ENCODE measurements at regions not wholly inside any gene's neighbourhood (a gene's known extent, or its start where the extent isn't known, plus 50 kb on each side); places are given as distances from the start of the nearest gene placed in this dataset.

- Mint-ChIP-seq H3K27ac (no peak overlapping the region), H3K4me3 (no peak overlapping the region), H3K36me3 (ENCODE audit: low read depth) (no peaks in the 10 kb centered on the region), H3K27me3 (peaks cover 9% of the 10 kb centered on the region), H3K9me3 (no peaks in the 10 kb centered on the region), H3K4me1 (no peaks in the 10 kb centered on the region)
- no peak for DNase-seq
- no peak for ATAC-seq
Observed at GRCh38 chr6:163830641-163831040, 416.1 kb downstream of the QKI start.

GRCh38 chr6:163828038-163828795 lies 413.7 kb downstream of the QKI start:
- no peak for DNase-seq
- Mint-ChIP-seq H3K27ac (no peak overlapping the region), H3K4me3 (no peak overlapping the region), H3K27me3 (peaks cover 9% of the 10 kb centered on the region), H3K4me1 (no peaks in the 10 kb centered on the region), H3K36me3 (ENCODE audit: low read depth) (no peaks in the 10 kb centered on the region), H3K9me3 (no peaks in the 10 kb centered on the region)
- ATAC-seq = no peak

GRCh38 chr6:163827143-163827542 lies 412.6 kb downstream of the QKI start:
- Mint-ChIP-seq H3K4me3 (no peak overlapping the region), H3K9me3 (no peaks in the 10 kb centered on the region), H3K27me3 (peaks cover 9% of the 10 kb centered on the region), H3K36me3 (ENCODE audit: low read depth) (no peaks in the 10 kb centered on the region), H3K27ac (no peak overlapping the region), H3K4me1 (no peaks in the 10 kb centered on the region)
- no peak for ATAC-seq
- no peak for DNase-seq

- H3K27ac Mint-ChIP-seq = no peak overlapping the region
Observed at GRCh38 chr6:163826629-163827028, 412.1 kb downstream of the QKI start.

GRCh38 chr6:163825033-163825432 lies 410.5 kb downstream of the QKI start:
- H3K36me3 Mint-ChIP-seq (ENCODE audit: low read depth) = no peaks in the 10 kb centered on the region
- H3K9me3 Mint-ChIP-seq = no peaks in the 10 kb centered on the region
- no peak overlapping the region for H3K27ac Mint-ChIP-seq
- no peak overlapping the region for H3K4me3 Mint-ChIP-seq
- ATAC-seq (no peak), DNase-seq (no peak)
- H3K27me3 Mint-ChIP-seq = peaks cover 9% of the 10 kb centered on the region
- no peaks in the 10 kb centered on the region for H3K4me1 Mint-ChIP-seq

More at GRCh38 chr6:163826629-163827028, 412.1 kb downstream of the QKI start:
- no peak for ATAC-seq
- no peak overlapping the region for H3K4me3 Mint-ChIP-seq
- peaks cover 9% of the 10 kb centered on the region for H3K27me3 Mint-ChIP-seq
- DNase-seq = no peak
- no peaks in the 10 kb centered on the region for H3K9me3 Mint-ChIP-seq
- H3K4me1 Mint-ChIP-seq = no peaks in the 10 kb centered on the region
- H3K36me3 Mint-ChIP-seq (ENCODE audit: low read depth) = no peaks in the 10 kb centered on the region

- Mint-ChIP-seq H3K9me3 (no peaks in the 10 kb centered on the region), H3K27ac (no peak overlapping the region), H3K4me1 (no peaks in the 10 kb centered on the region), H3K27me3 (peaks cover 6% of the 10 kb centered on the region), H3K4me3 (no peak overlapping the region), H3K36me3 (ENCODE audit: low read depth) (no peaks in the 10 kb centered on the region)
- ATAC-seq = no peak
- DNase-seq = no peak
Observed at GRCh38 chr6:163823577-163823976, 409.1 kb downstream of the QKI start.

- Mint-ChIP-seq H3K9me3 (no peaks in the 10 kb centered on the region), H3K27me3 (peaks cover 2% of the 10 kb centered on the region), H3K4me1 (no peaks in the 10 kb centered on the region), H3K27ac (no peak overlapping the region), H3K4me3 (no peak overlapping the region), H3K36me3 (ENCODE audit: low read depth) (no peaks in the 10 kb centered on the region)
- ATAC-seq = no peak
- DNase-seq = no peak
Observed at GRCh38 chr6:163820745-163821458, 406.4 kb downstream of the QKI start.

- no peaks in the 10 kb centered on the region for H3K9me3 Mint-ChIP-seq
- DNase-seq (no peak), ATAC-seq (no peak)
- H3K27ac Mint-ChIP-seq = no peak overlapping the region
- no peaks in the 10 kb centered on the region for H3K4me1 Mint-ChIP-seq
- no peaks in the 10 kb centered on the region for H3K36me3 Mint-ChIP-seq (ENCODE audit: low read depth)
- no peak overlapping the region for H3K4me3 Mint-ChIP-seq
- H3K27me3 Mint-ChIP-seq = no peaks in the 10 kb centered on the region
Observed at GRCh38 chr6:163820171-163820570, 405.7 kb downstream of the QKI start.

- ATAC-seq (no peak), DNase-seq (no peak)
- Mint-ChIP-seq H3K36me3 (ENCODE audit: low read depth) (no peaks in the 10 kb centered on the region), H3K4me1 (peaks cover 4% of the 10 kb centered on the region), H3K4me3 (no peak overlapping the region), H3K27me3 (peaks cover 3% of the 10 kb centered on the region), H3K27ac (no peak overlapping the region), H3K9me3 (no peaks in the 10 kb centered on the region)
Observed at GRCh38 chr6:163818719-163819118, 404.2 kb downstream of the QKI start.

GRCh38 chr6:163816441-163816840 lies 401.9 kb downstream of the QKI start:
- DNase-seq (no peak), ATAC-seq (no peak)
- Mint-ChIP-seq H3K36me3 (ENCODE audit: low read depth) (no peaks in the 10 kb centered on the region), H3K27me3 (peaks cover 4% of the 10 kb centered on the region), H3K27ac (no peak overlapping the region), H3K4me1 (peaks cover 4% of the 10 kb centered on the region), H3K4me3 (no peak overlapping the region), H3K9me3 (no peaks in the 10 kb centered on the region)

GRCh38 chr6:163815796-163816195 lies 401.3 kb downstream of the QKI start:
- no peak for DNase-seq
- no peaks in the 10 kb centered on the region for H3K36me3 Mint-ChIP-seq (ENCODE audit: low read depth)
- H3K4me3 Mint-ChIP-seq = no peak overlapping the region
- H3K27me3 Mint-ChIP-seq = peaks cover 4% of the 10 kb centered on the region
- no peak for ATAC-seq
- no peak overlapping the region for H3K27ac Mint-ChIP-seq
- H3K9me3 Mint-ChIP-seq = no peaks in the 10 kb centered on the region
- peaks cover 4% of the 10 kb centered on the region for H3K4me1 Mint-ChIP-seq

GRCh38 chr6:163814494-163815364 lies 400.2 kb downstream of the QKI start:
- no peak for ATAC-seq
- Mint-ChIP-seq H3K9me3 (no peaks in the 10 kb centered on the region), H3K27ac (no peak overlapping the region), H3K36me3 (ENCODE audit: low read depth) (no peaks in the 10 kb centered on the region), H3K4me3 (no peak overlapping the region), H3K27me3 (peaks cover 4% of the 10 kb centered on the region), H3K4me1 (peaks cover 4% of the 10 kb centered on the region)
- no peak for DNase-seq

- Mint-ChIP-seq H3K27me3 (peaks cover 4% of the 10 kb centered on the region), H3K9me3 (no peaks in the 10 kb centered on the region), H3K4me3 (no peak overlapping the region), H3K27ac (no peak overlapping the region), H3K36me3 (ENCODE audit: low read depth) (no peaks in the 10 kb centered on the region), H3K4me1 (peaks cover 4% of the 10 kb centered on the region)
- ATAC-seq (no peak), DNase-seq (no peak)
Observed at GRCh38 chr6:163813979-163814493, 399.5 kb downstream of the QKI start.

GRCh38 chr6:163811317-163811716 lies 396.8 kb downstream of the QKI start:
- DNase-seq = no peak
- no peaks in the 10 kb centered on the region for H3K36me3 Mint-ChIP-seq (ENCODE audit: low read depth)
- peaks cover 4% of the 10 kb centered on the region for H3K27me3 Mint-ChIP-seq
- no peak for ATAC-seq
- no peaks in the 10 kb centered on the region for H3K9me3 Mint-ChIP-seq
- H3K4me1 Mint-ChIP-seq = peaks cover 4% of the 10 kb centered on the region
- no peak overlapping the region for H3K4me3 Mint-ChIP-seq
- H3K27ac Mint-ChIP-seq = no peak overlapping the region

Measured in activated naive CD8-positive, alpha-beta T cell treated with anti-CD3 and anti-CD28 coated beads, Interleukin-2, amount 50 U/mL, for 24 hours (primary cell).